DOHH2 (cell line): ENCODE measurements at regions not wholly inside any gene's neighbourhood (a gene's known extent, or its start where the extent isn't known, plus 50 kb on each side); places are given as distances from the start of the nearest gene placed in this dataset.

Experiments used
- EZH2phosphoT487 ChIP-seq: fragments of 200-600 bp; sonication (generic); IDR thresholded peaks from 2 replicates; pipeline ENCODE4 v1.6.1; 2017; ENCODE audit warnings: borderline replicate concordance, mild to moderate bottlenecking, antibody characterized with exemption, low read length, moderate library complexity, mixed read lengths
- TF ChIP-seq, protein P1 (sequence below): fragments of 200-600 bp; sonication (generic); IDR thresholded peaks from one replicate; pipeline ENCODE4 v1.5.1; 2014; ENCODE audit warnings: antibody characterized with exemption, mild to moderate bottlenecking, low read depth, low read length; ENCODE audit not compliant: poor library complexity, severe bottlenecking

DNA sequence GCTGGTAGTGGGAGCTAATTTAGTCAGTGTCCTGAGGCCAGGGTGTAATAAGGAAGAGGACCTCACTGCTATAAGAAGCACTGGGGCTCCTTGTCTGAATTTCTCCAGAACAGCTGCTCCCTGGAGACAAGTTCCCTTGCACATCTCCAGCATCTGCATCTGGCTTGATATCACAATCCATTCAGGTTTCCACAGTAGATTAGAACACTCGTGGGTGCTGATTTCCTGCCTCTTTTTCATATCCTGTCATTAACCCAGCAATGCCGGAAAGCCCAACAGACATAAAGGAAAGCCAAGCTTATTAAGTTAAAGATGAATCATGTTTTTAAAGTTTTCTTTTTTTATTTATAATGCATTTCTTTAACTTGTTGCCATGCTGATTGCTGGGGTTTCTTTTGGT, 232.3 kb upstream of the WWC1 start:
- TF ChIP-seq, protein P1, sequence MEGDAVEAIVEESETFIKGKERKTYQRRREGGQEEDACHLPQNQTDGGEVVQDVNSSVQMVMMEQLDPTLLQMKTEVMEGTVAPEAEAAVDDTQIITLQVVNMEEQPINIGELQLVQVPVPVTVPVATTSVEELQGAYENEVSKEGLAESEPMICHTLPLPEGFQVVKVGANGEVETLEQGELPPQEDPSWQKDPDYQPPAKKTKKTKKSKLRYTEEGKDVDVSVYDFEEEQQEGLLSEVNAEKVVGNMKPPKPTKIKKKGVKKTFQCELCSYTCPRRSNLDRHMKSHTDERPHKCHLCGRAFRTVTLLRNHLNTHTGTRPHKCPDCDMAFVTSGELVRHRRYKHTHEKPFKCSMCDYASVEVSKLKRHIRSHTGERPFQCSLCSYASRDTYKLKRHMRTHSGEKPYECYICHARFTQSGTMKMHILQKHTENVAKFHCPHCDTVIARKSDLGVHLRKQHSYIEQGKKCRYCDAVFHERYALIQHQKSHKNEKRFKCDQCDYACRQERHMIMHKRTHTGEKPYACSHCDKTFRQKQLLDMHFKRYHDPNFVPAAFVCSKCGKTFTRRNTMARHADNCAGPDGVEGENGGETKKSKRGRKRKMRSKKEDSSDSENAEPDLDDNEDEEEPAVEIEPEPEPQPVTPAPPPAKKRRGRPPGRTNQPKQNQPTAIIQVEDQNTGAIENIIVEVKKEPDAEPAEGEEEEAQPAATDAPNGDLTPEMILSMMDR: no peak
- no peak for TF ChIP-seq EZH2phosphoT487
